WTC11 (cell line): ENCODE measurements at regions not wholly inside any gene's neighbourhood (a gene's known extent, or its start where the extent isn't known, plus 50 kb on each side); places are given as distances from the start of the nearest gene placed in this dataset.

Experiments used
- FOXJ3 ChIP-seq: sonication (generic); formaldehyde crosslinking; IDR thresholded peaks from 2 replicates; pipeline ENCODE4 v1.9.0; 2021; ENCODE audit warnings: missing genetic modification reagents, mild to moderate bottlenecking, borderline replicate concordance
- ZNF396 ChIP-seq: fragments of 250-450 bp; sonication (Bioruptor Pico); IDR thresholded peaks from 2 replicates; pipeline ENCODE4 v1.8.0; 2021; ENCODE audit warnings: mild to moderate bottlenecking, moderate library complexity, borderline replicate concordance
- TF ChIP-seq, protein P1 (sequence below): fragments of 200-600 bp; IDR thresholded peaks from 2 replicates; pipeline ENCODE4 v1.8.0; 2022; ENCODE audit warnings: antibody characterized with exemption
- TF ChIP-seq, protein P2 (sequence below): sonication (generic); formaldehyde crosslinking; conservative IDR thresholded peaks from 2 replicates; pipeline ENCODE4 v1.8.1; 2022; ENCODE audit warnings: mild to moderate bottlenecking, missing genetic modification reagents
- TF ChIP-seq, protein P3 (sequence below): fragments of 250-450 bp; sonication (Bioruptor Pico); IDR thresholded peaks from 2 replicates; pipeline ENCODE4 v2.1.2; 2022; ENCODE audit warnings: mild to moderate bottlenecking, moderate library complexity
- TF ChIP-seq, protein P4 (sequence below): sonication (generic); formaldehyde crosslinking; IDR thresholded peaks from 2 replicates; pipeline ENCODE4 v1.8.1; 2022; ENCODE audit warnings: low read depth, missing genetic modification reagents, borderline replicate concordance
- TF ChIP-seq, protein P5 (sequence below): sonication (generic); formaldehyde crosslinking; IDR thresholded peaks from 2 replicates; pipeline ENCODE4 v1.8.0; 2022; ENCODE audit warnings: missing genetic modification reagents

DNA sequence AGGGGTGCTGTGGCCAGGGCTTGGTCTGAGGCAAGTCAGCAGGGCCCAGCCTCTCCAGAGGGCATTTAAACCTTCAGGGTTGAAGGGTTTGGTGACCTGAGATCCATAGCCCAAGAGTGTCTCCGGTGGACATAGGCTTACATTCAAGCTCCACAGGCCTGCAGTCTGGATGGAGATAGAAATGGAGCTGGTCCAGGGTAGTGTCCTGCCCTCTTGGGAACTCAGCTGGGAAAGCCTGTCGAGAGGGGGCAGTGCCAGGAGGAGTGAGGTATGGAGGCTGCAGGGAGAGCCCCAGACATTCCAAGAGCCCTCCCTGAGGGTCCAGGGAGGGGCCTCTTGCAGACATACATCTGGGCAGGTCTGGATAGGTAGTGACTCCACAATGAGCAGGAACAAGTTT is 177.0 kb upstream of the MVB12B start:
- TF ChIP-seq, protein P1, sequence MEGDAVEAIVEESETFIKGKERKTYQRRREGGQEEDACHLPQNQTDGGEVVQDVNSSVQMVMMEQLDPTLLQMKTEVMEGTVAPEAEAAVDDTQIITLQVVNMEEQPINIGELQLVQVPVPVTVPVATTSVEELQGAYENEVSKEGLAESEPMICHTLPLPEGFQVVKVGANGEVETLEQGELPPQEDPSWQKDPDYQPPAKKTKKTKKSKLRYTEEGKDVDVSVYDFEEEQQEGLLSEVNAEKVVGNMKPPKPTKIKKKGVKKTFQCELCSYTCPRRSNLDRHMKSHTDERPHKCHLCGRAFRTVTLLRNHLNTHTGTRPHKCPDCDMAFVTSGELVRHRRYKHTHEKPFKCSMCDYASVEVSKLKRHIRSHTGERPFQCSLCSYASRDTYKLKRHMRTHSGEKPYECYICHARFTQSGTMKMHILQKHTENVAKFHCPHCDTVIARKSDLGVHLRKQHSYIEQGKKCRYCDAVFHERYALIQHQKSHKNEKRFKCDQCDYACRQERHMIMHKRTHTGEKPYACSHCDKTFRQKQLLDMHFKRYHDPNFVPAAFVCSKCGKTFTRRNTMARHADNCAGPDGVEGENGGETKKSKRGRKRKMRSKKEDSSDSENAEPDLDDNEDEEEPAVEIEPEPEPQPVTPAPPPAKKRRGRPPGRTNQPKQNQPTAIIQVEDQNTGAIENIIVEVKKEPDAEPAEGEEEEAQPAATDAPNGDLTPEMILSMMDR: no peak
- TF ChIP-seq, protein P2, sequence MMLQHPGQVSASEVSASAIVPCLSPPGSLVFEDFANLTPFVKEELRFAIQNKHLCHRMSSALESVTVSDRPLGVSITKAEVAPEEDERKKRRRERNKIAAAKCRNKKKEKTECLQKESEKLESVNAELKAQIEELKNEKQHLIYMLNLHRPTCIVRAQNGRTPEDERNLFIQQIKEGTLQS: no peak
- TF ChIP-seq, protein P3, sequence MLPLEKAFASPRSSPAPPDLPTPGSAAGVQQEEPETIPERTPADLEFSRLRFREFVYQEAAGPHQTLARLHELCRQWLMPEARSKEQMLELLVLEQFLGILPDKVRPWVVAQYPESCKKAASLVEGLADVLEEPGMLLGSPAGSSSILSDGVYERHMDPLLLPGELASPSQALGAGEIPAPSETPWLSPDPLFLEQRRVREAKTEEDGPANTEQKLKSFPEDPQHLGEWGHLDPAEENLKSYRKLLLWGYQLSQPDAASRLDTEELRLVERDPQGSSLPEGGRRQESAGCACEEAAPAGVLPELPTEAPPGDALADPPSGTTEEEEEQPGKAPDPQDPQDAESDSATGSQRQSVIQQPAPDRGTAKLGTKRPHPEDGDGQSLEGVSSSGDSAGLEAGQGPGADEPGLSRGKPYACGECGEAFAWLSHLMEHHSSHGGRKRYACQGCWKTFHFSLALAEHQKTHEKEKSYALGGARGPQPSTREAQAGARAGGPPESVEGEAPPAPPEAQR (CRISPR knock-in tag): no peak
- no peak for TF ChIP-seq FOXJ3 (CRISPR knock-in tag)
- no peak for TF ChIP-seq ZNF396
- TF ChIP-seq, protein P4, sequence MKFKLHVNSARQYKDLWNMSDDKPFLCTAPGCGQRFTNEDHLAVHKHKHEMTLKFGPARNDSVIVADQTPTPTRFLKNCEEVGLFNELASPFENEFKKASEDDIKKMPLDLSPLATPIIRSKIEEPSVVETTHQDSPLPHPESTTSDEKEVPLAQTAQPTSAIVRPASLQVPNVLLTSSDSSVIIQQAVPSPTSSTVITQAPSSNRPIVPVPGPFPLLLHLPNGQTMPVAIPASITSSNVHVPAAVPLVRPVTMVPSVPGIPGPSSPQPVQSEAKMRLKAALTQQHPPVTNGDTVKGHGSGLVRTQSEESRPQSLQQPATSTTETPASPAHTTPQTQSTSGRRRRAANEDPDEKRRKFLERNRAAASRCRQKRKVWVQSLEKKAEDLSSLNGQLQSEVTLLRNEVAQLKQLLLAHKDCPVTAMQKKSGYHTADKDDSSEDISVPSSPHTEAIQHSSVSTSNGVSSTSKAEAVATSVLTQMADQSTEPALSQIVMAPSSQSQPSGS: no peak
- TF ChIP-seq, protein P5, sequence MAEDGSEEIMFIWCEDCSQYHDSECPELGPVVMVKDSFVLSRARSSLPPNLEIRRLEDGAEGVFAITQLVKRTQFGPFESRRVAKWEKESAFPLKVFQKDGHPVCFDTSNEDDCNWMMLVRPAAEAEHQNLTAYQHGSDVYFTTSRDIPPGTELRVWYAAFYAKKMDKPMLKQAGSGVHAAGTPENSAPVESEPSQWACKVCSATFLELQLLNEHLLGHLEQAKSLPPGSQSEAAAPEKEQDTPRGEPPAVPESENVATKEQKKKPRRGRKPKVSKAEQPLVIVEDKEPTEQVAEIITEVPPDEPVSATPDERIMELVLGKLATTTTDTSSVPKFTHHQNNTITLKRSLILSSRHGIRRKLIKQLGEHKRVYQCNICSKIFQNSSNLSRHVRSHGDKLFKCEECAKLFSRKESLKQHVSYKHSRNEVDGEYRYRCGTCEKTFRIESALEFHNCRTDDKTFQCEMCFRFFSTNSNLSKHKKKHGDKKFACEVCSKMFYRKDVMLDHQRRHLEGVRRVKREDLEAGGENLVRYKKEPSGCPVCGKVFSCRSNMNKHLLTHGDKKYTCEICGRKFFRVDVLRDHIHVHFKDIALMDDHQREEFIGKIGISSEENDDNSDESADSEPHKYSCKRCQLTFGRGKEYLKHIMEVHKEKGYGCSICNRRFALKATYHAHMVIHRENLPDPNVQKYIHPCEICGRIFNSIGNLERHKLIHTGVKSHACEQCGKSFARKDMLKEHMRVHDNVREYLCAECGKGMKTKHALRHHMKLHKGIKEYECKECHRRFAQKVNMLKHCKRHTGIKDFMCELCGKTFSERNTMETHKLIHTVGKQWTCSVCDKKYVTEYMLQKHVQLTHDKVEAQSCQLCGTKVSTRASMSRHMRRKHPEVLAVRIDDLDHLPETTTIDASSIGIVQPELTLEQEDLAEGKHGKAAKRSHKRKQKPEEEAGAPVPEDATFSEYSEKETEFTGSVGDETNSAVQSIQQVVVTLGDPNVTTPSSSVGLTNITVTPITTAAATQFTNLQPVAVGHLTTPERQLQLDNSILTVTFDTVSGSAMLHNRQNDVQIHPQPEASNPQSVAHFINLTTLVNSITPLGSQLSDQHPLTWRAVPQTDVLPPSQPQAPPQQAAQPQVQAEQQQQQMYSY (CRISPR knock-in tag): no peak
